ENCODE measurements at regions not wholly inside any gene's neighbourhood (a gene's known extent, or its start where the extent isn't known, plus 50 kb on each side); places are given as distances from the start of the nearest gene placed in this dataset.

- DNase-seq, result no peak
These were observed 172.8 kb upstream of the SAMSN1 start for GRCh38 chr21:14718951-14719350.

- DNase-seq, result no peak
These were observed 170.8 kb upstream of the SAMSN1 start for GRCh38 chr21:14716761-14717396.

GRCh38 chr21:14713109-14713508, 167.0 kb upstream of the SAMSN1 start:
- DNase-seq, result no peak

GRCh38 chr21:14712121-14712715, 166.1 kb upstream of the SAMSN1 start:
- no peak for DNase-seq

GRCh38 chr21:14711287-14711686, 165.2 kb upstream of the SAMSN1 start:
- no peak for DNase-seq

- no peak for DNase-seq
These were observed 161.5 kb upstream of the SAMSN1 start for GRCh38 chr21:14707511-14708020.

- no peak for DNase-seq
These were observed 160.8 kb upstream of the SAMSN1 start for GRCh38 chr21:14706712-14707510.

- no peak for DNase-seq
These were observed 153.6 kb upstream of the SAMSN1 start for GRCh38 chr21:14699433-14700407.

- no peak for DNase-seq
These were observed 151.7 kb upstream of the SAMSN1 start for GRCh38 chr21:14697769-14698168.

GRCh38 chr21:14694817-14695216, 148.7 kb upstream of the SAMSN1 start:
- no peak for DNase-seq

- no peak for DNase-seq
These were observed 147.9 kb upstream of the SAMSN1 start for GRCh38 chr21:14693997-14694396.

GRCh38 chr21:14691914-14692313, 145.8 kb upstream of the SAMSN1 start:
- no peak for DNase-seq

GRCh38 chr21:14690886-14691285, 144.8 kb upstream of the SAMSN1 start:
- no peak for DNase-seq

- no peak for DNase-seq
These were observed 142.8 kb upstream of the SAMSN1 start for GRCh38 chr21:14688936-14689335.

- DNase-seq, result no peak
These were observed 142.3 kb upstream of the SAMSN1 start for GRCh38 chr21:14688412-14688811.

GRCh38 chr21:14687268-14687625, 141.1 kb upstream of the SAMSN1 start:
- DNase-seq, result no peak

GRCh38 chr21:14686466-14687267, 140.6 kb upstream of the SAMSN1 start:
- DNase-seq, result no peak

- DNase-seq, result no peak
These were observed 139.5 kb upstream of the SAMSN1 start for GRCh38 chr21:14685568-14685967.

GRCh38 chr21:14684071-14684470, 138.0 kb upstream of the SAMSN1 start:
- DNase-seq, result no peak

- no peak for DNase-seq
These were observed 136.9 kb upstream of the SAMSN1 start for GRCh38 chr21:14683063-14683462.

- no peak for DNase-seq
These were observed 133.0 kb upstream of the SAMSN1 start for GRCh38 chr21:14678973-14679574.

Measured in left hindlimb (tissue), 1 donor.